ENCODE measurements at regions not wholly inside any gene's neighbourhood (a gene's known extent, or its start where the extent isn't known, plus 50 kb on each side); places are given as distances from the start of the nearest gene placed in this dataset.
"Not testable (repeated sequence)": the region's sequence is repeated elsewhere in the genome, so short reads cannot be mapped to it uniquely, and the experiment has no call there.

DNA sequence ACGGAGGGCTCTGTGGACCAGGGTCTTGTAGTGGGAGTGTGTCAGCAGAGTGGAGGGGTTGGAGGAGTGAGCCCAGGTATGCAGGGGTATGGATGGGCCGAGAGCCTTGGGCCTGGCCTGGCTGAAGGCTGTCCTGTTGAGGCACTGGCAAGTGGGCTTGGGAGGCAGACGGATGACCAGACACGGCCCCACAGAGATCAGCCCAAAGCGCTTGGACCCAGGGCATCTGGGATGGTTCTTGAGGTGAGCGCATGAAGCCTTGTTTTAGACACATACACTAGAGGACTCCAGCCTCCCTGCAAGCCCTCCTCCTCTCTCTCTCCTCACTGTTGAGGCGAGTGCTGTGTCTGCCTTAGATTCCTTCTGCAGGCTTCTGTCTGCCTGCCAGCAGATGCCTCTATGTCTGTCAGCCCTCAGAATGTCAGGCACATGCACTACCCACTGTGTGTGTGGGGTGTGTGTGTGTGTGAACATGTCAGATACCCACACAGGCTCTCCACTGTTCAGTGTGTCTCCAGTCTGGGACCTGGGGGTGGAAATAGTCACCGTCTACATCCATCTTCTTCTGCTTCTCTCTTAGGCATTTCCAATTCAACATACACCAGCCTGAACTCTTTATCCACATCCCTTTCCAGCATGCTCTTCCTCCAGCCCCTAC lies 218.0 kb upstream of the PLGLB1 start:
- not testable (repeated sequence) for TF ChIP-seq TAF1 (conservative IDR thresholded peaks at IDR 0.05); GABPA (IDR thresholded peaks at IDR 0.05 in 1 of 2, conservative IDR thresholded peaks at IDR 0.05 in 1 of 2); RXRA (IDR thresholded peaks at IDR 0.05); JUND (IDR thresholded peaks at IDR 0.05)
- TF ChIP-seq, protein P1, sequence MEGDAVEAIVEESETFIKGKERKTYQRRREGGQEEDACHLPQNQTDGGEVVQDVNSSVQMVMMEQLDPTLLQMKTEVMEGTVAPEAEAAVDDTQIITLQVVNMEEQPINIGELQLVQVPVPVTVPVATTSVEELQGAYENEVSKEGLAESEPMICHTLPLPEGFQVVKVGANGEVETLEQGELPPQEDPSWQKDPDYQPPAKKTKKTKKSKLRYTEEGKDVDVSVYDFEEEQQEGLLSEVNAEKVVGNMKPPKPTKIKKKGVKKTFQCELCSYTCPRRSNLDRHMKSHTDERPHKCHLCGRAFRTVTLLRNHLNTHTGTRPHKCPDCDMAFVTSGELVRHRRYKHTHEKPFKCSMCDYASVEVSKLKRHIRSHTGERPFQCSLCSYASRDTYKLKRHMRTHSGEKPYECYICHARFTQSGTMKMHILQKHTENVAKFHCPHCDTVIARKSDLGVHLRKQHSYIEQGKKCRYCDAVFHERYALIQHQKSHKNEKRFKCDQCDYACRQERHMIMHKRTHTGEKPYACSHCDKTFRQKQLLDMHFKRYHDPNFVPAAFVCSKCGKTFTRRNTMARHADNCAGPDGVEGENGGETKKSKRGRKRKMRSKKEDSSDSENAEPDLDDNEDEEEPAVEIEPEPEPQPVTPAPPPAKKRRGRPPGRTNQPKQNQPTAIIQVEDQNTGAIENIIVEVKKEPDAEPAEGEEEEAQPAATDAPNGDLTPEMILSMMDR (IDR thresholded peaks at IDR 0.05; ENCODE audit: low read depth, low read length, missing input control), result not testable (repeated sequence)
- TF ChIP-seq, protein P2, sequence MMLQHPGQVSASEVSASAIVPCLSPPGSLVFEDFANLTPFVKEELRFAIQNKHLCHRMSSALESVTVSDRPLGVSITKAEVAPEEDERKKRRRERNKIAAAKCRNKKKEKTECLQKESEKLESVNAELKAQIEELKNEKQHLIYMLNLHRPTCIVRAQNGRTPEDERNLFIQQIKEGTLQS (IDR thresholded peaks at IDR 0.05), result not testable (repeated sequence)
